Type B pancreatic cell (in vitro differentiated cells): ENCODE measurements at regions not wholly inside any gene's neighbourhood (a gene's known extent, or its start where the extent isn't known, plus 50 kb on each side); places are given as distances from the start of the nearest gene placed in this dataset.

Experiments used
- DNase-seq: peaks from one replicate; pipeline ENCODE4 v3.0.0; 2021; ENCODE audit warnings: mixed read lengths; ENCODE audit not compliant: unreplicated experiment; ENCODE audit errors: extremely low spot score
- H3K27ac Mint-ChIP-seq: 2 replicates; pipeline ENCODE4 v1.8.0; 2021; ENCODE audit warnings: mild to moderate bottlenecking, mixed read lengths
- H3K27me3 Mint-ChIP-seq: 2 replicates; pipeline ENCODE4 v1.8.0; 2021; ENCODE audit warnings: mixed read lengths
- H3K36me3 Mint-ChIP-seq: 2 replicates; pipeline ENCODE4 v1.8.0; 2021; ENCODE audit warnings: mixed read lengths
- H3K4me1 Mint-ChIP-seq: one replicate; pipeline ENCODE4 v1.8.0; 2021; ENCODE audit warnings: mixed read lengths; ENCODE audit not compliant: unreplicated experiment
- H3K4me3 Mint-ChIP-seq: 2 replicates; pipeline ENCODE4 v1.8.0; 2021; ENCODE audit warnings: mild to moderate bottlenecking, mixed read lengths
- H3K9me3 Mint-ChIP-seq: 2 replicates; pipeline ENCODE4 v1.8.0; 2021; ENCODE audit warnings: mixed read lengths
- CTCF ChIP-seq: fragments of 200-600 bp; sonication (generic); conservative IDR thresholded peaks from 2 replicates; pipeline ENCODE4 v1.5.0; 2021; ENCODE audit warnings: antibody characterized with exemption, mild to moderate bottlenecking

- Mint-ChIP-seq H3K27me3 (no peaks in the 10 kb centered on the region), H3K36me3 (peaks cover 5% of the 10 kb centered on the region), H3K27ac (no peak overlapping the region), H3K4me3 (no peak overlapping the region), H3K4me1 (peaks cover 19% of the 10 kb centered on the region), H3K9me3 (peaks cover 3% of the 10 kb centered on the region)
- DNase-seq: no peak
- TF ChIP-seq CTCF: no peak
These were observed 217.3 kb upstream of the MTNR1B start for GRCh38 chr11:92752122-92752521.

GRCh38 chr11:92753161-92753560, 216.3 kb upstream of the MTNR1B start:
- no peak overlapping the region for H3K4me3 Mint-ChIP-seq
- no peak overlapping the region for H3K27ac Mint-ChIP-seq
- H3K9me3 Mint-ChIP-seq: peaks cover 3% of the 10 kb centered on the region
- TF ChIP-seq CTCF: no peak
- peaks cover 22% of the 10 kb centered on the region for H3K4me1 Mint-ChIP-seq
- H3K27me3 Mint-ChIP-seq: no peaks in the 10 kb centered on the region
- H3K36me3 Mint-ChIP-seq: no peaks in the 10 kb centered on the region
- DNase-seq: no peak

- TF ChIP-seq CTCF: no peak
- Mint-ChIP-seq H3K9me3 (no peaks in the 10 kb centered on the region), H3K27ac (no peak overlapping the region), H3K36me3 (peaks cover 10% of the 10 kb centered on the region), H3K27me3 (no peaks in the 10 kb centered on the region), H3K4me3 (no peak overlapping the region), H3K4me1 (peaks cover 8% of the 10 kb centered on the region)
- DNase-seq: no peak
These were observed 211.1 kb upstream of the MTNR1B start for GRCh38 chr11:92758241-92758780.

- Mint-ChIP-seq H3K27ac (no peak overlapping the region), H3K36me3 (peaks cover 11% of the 10 kb centered on the region), H3K27me3 (no peaks in the 10 kb centered on the region)
These were observed 209.8 kb upstream of the MTNR1B start for GRCh38 chr11:92759571-92760214.

GRCh38 chr11:92762121-92762540, 207.3 kb upstream of the MTNR1B start:
- H3K27ac Mint-ChIP-seq: no peak overlapping the region
- peaks cover 25% of the 10 kb centered on the region for H3K4me1 Mint-ChIP-seq
- no peaks in the 10 kb centered on the region for H3K27me3 Mint-ChIP-seq
- no peak overlapping the region for H3K4me3 Mint-ChIP-seq
- DNase-seq: no peak
- peaks cover 14% of the 10 kb centered on the region for H3K36me3 Mint-ChIP-seq
- no peak for TF ChIP-seq CTCF
- H3K9me3 Mint-ChIP-seq: no peaks in the 10 kb centered on the region

More at GRCh38 chr11:92759571-92760214, 209.8 kb upstream of the MTNR1B start:
- H3K4me1 Mint-ChIP-seq: peaks cover 8% of the 10 kb centered on the region
- no peak for TF ChIP-seq CTCF
- H3K4me3 Mint-ChIP-seq: no peak overlapping the region
- H3K9me3 Mint-ChIP-seq: no peaks in the 10 kb centered on the region
- DNase-seq: no peak
